GM12878 (cell line): ENCODE measurements at regions not wholly inside any gene's neighbourhood (a gene's known extent, or its start where the extent isn't known, plus 50 kb on each side); places are given as distances from the start of the nearest gene placed in this dataset.

Experiments used
- ATAC-seq: fragments of 200-7000 bp; cut with Tn5 transposase; 3 replicates; pipeline ENCODE4 v1.9.1; 2020; ENCODE audit warnings: mild to moderate bottlenecking, moderate library complexity
- BruUV-seq: library from RNA; stranded (reverse); fragments of 400-500 nt; replicated peaks from 2 replicates; lab custom pipeline; 2021; lab: Mats Ljungman, UMichigan
- CTCF ChIA-PET: fragments of 300-600 bp; sonication (Branson Sonifier 250); formaldehyde crosslinking; extraction: SDS; loops from one replicate; lab custom pipeline; 2021; ENCODE audit warnings: inconsistent platforms; lab: Yijun Ruan, JAX
- POLR2A ChIA-PET: fragments of 350-600 bp; formaldehyde crosslinking; extraction: SDS; loops from one replicate; lab custom pipeline; 2021; ENCODE audit warnings: inconsistent platforms; lab: Charles Lee
- RAD21 ChIA-PET: fragments of 300-600 bp; sonication (Branson Sonifier 250); formaldehyde crosslinking; loops from one replicate; lab custom pipeline; 2023; ENCODE audit warnings: antibody characterized with exemption; ENCODE audit not compliant: unreplicated experiment; lab: Charles Lee
- SMC1A ChIA-PET: fragments of 300-600 bp; sonication (Branson Sonifier 250); formaldehyde crosslinking; loops from one replicate; lab custom pipeline; 2023; ENCODE audit not compliant: unreplicated experiment, uncharacterized antibody; lab: Charles Lee
- DNase-seq: peaks from one replicate; pipeline ENCODE4 v3.0.0-alpha.2; 2011; ENCODE audit warnings: low read depth, low spot score
- FAIRE-seq: peaks from 3 replicates; lab custom pipeline; 2011; peaks lifted over from hg19 to GRCh38; lab: Jason Lieb, UNC
- H2AFZ ChIP-seq: 2 replicates; pipeline ENCODE4 v1.6.0; 2011; ENCODE audit warnings: low read depth, low read length, control low read depth; ENCODE audit not compliant: control insufficient read depth
- H3K27ac ChIP-seq: 2 replicates; pipeline ENCODE4 v1.5.1; 2011; ENCODE audit warnings: control low read depth; ENCODE audit not compliant: control insufficient read depth, insufficient read depth
- H3K27me3 ChIP-seq, 2 experiments: replicated peaks in 1 of 2; 2 replicates each; pipeline versions ENCODE4 v1.6.0 to v1.6.1; 2011; ENCODE audit warnings: low read length in 1 of 2; ENCODE audit not compliant: control insufficient read depth in 2 of 2, insufficient read depth in 2 of 2
- H3K36me3 ChIP-seq, 2 experiments: 2 replicates each; pipeline ENCODE4 v1.5.1; 2011; ENCODE audit warnings: low read length in 1 of 2; ENCODE audit not compliant: control insufficient read depth in 2 of 2, insufficient read depth in 2 of 2
- H3K4me1 ChIP-seq: 2 replicates; pipeline ENCODE4 v1.6.1; 2011; ENCODE audit warnings: mild to moderate bottlenecking, low read length, moderate library complexity, mixed read lengths; ENCODE audit not compliant: control insufficient read depth, insufficient read depth
- H3K4me2 ChIP-seq: 2 replicates; pipeline ENCODE4 v1.6.0; 2011; ENCODE audit warnings: control low read depth; ENCODE audit not compliant: control insufficient read depth, insufficient read depth
- H3K4me3 ChIP-seq: fragments of 200-600 bp; sonication (generic); 2 replicates; pipeline ENCODE4 v1.5.1; 2016
- H3K79me2 ChIP-seq: 2 replicates; pipeline ENCODE4 v1.6.0; 2011; ENCODE audit warnings: low read length; ENCODE audit not compliant: control insufficient read depth, insufficient read depth
- H3K9ac ChIP-seq: 2 replicates; pipeline ENCODE4 v1.8.0; 2011; ENCODE audit warnings: low read length, control low read depth, mixed read lengths; ENCODE audit not compliant: control insufficient read depth, insufficient read depth
- H3K9me3 ChIP-seq: replicated peaks from 3 replicates; pipeline ENCODE4 v1.5.1; 2011; ENCODE audit warnings: mild to moderate bottlenecking, low read length; ENCODE audit not compliant: control insufficient read depth, insufficient read depth
- H4K20me1 ChIP-seq: 2 replicates; pipeline ENCODE4 v1.6.0; 2011; ENCODE audit not compliant: control insufficient read depth, insufficient read depth
- ASH2L ChIP-seq: fragments of 300-600, 200-600 bp; sonication (generic); IDR thresholded peaks from 2 replicates; pipeline ENCODE4 v1.6.1; 2017; ENCODE audit warnings: low read depth, mild to moderate bottlenecking, borderline replicate concordance
- HDGF ChIP-seq: fragments of 450-650 bp; IDR thresholded peaks from 2 replicates; pipeline ENCODE4 v1.6.1; 2016; ENCODE audit warnings: antibody characterized with exemption
- IKZF2 ChIP-seq, 2 experiments: fragments of 450-650 bp; IDR thresholded peaks; 2 replicates each; pipeline ENCODE4 v1.6.1; 2017; ENCODE audit warnings: mild to moderate bottlenecking in 2 of 2, moderate library complexity in 2 of 2
- NFXL1 ChIP-seq: fragments of 450-650 bp; IDR thresholded peaks from 2 replicates; pipeline ENCODE4 v1.6.1; 2017; ENCODE audit warnings: antibody characterized with exemption, mild to moderate bottlenecking, borderline replicate concordance
- POLR2AphosphoS5 ChIP-seq: IDR thresholded peaks from 2 replicates; pipeline ENCODE4 v1.6.1; 2011; ENCODE audit warnings: mild to moderate bottlenecking, low read length, inconsistent platforms
- TARDBP ChIP-seq: IDR thresholded peaks from 2 replicates; pipeline ENCODE4 v1.6.1; 2016; ENCODE audit warnings: borderline replicate concordance
- TCF7 ChIP-seq: IDR thresholded peaks from 2 replicates; pipeline ENCODE4 v1.6.1; 2014; ENCODE audit warnings: antibody characterized with exemption, borderline replicate concordance
- USF1 ChIP-seq: IDR thresholded peaks from 2 replicates; pipeline ENCODE4 v1.6.1; 2011; ENCODE audit warnings: borderline replicate concordance, low read depth, mild to moderate bottlenecking, moderate library complexity, mixed read lengths, low read length; ENCODE audit not compliant: insufficient read depth; ENCODE audit errors: extremely low read length
- WGBS: methylation state at CpG from one replicate; pipeline ENCODE4 v1.1.6; 2016; ENCODE audit warnings: low lambda C conversion rate; ENCODE audit not compliant: insufficient replicate concordance, insufficient coverage; ENCODE audit errors: missing lambda C conversion rate; 5-methylcytosine and 5-hydroxymethylcytosine counted together
- in situ Hi-C: fragments of 300-500 bp; cut with MboI; formaldehyde crosslinking; loops from 9 replicates; pipeline ENCODE4 v1.14.3; 2018; ENCODE audit warnings: mixed read lengths
- intact Hi-C: fragments of 100-400 bp; cut with micrococcal nuclease; formaldehyde crosslinking; loops from one replicate; pipeline ENCODE4 v1.14.2; 2022; ENCODE audit not compliant: unreplicated experiment
- TF ChIP-seq, protein P1 (sequence below): fragments of 450-650 bp; IDR thresholded peaks from 2 replicates; pipeline ENCODE4 v1.6.1; 2017; ENCODE audit warnings: mild to moderate bottlenecking
- TF ChIP-seq, protein P2 (sequence below): fragments of 150-350 bp; IDR thresholded peaks from 2 replicates; pipeline ENCODE4 v1.6.1; 2016; ENCODE audit warnings: low read depth, low read length

DNA sequence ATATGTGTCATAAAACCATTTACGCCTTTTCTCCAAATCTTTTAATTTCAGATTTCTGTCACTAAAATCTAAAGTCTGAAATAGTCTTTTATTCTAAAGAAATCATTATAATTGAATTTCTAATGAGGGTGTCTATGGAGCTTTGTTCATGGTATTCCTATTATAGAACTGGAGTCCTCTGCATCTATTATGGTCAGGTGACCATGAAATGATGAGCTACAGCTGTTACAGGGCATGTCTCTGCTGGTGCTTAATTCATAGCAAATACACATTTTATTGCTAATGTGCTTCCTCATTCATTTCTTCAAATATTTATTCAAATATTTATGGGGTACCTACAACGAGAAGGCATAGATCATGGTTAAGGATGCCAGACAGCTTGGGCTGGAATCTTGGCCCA, 126.1 kb downstream of the NAA11 start:
- Histone ChIP-seq H3K9me3 (no peaks in the 10 kb centered on the region), H3K27ac (no peak overlapping the region), H3K9ac (no peak overlapping the region), H3K36me3 (no peaks in the 10 kb centered on the region), H3K79me2 (no peaks in the 10 kb centered on the region), H3K4me2 (no peak overlapping the region), H3K4me3 (no peak overlapping the region), H3K4me1 (no peaks in the 10 kb centered on the region), H4K20me1 (no peaks in the 10 kb centered on the region), H2AFZ (no peak overlapping the region), H3K27me3 (no peaks in the 10 kb centered on the region)
- TF ChIP-seq, protein P1, sequence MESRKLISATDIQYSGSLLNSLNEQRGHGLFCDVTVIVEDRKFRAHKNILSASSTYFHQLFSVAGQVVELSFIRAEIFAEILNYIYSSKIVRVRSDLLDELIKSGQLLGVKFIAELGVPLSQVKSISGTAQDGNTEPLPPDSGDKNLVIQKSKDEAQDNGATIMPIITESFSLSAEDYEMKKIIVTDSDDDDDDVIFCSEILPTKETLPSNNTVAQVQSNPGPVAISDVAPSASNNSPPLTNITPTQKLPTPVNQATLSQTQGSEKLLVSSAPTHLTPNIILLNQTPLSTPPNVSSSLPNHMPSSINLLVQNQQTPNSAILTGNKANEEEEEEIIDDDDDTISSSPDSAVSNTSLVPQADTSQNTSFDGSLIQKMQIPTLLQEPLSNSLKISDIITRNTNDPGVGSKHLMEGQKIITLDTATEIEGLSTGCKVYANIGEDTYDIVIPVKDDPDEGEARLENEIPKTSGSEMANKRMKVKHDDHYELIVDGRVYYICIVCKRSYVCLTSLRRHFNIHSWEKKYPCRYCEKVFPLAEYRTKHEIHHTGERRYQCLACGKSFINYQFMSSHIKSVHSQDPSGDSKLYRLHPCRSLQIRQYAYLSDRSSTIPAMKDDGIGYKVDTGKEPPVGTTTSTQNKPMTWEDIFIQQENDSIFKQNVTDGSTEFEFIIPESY: no peak
- TF ChIP-seq, protein P2, sequence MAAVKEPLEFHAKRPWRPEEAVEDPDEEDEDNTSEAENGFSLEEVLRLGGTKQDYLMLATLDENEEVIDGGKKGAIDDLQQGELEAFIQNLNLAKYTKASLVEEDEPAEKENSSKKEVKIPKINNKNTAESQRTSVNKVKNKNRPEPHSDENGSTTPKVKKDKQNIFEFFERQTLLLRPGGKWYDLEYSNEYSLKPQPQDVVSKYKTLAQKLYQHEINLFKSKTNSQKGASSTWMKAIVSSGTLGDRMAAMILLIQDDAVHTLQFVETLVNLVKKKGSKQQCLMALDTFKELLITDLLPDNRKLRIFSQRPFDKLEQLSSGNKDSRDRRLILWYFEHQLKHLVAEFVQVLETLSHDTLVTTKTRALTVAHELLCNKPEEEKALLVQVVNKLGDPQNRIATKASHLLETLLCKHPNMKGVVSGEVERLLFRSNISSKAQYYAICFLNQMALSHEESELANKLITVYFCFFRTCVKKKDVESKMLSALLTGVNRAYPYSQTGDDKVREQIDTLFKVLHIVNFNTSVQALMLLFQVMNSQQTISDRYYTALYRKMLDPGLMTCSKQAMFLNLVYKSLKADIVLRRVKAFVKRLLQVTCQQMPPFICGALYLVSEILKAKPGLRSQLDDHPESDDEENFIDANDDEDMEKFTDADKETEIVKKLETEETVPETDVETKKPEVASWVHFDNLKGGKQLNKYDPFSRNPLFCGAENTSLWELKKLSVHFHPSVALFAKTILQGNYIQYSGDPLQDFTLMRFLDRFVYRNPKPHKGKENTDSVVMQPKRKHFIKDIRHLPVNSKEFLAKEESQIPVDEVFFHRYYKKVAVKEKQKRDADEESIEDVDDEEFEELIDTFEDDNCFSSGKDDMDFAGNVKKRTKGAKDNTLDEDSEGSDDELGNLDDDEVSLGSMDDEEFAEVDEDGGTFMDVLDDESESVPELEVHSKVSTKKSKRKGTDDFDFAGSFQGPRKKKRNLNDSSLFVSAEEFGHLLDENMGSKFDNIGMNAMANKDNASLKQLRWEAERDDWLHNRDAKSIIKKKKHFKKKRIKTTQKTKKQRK: no peak
- no peak for TF ChIP-seq TCF7
- no peak for TF ChIP-seq IKZF2 (IDR thresholded peaks at IDR 0.05)
- no peak for TF ChIP-seq ASH2L
- no peak for TF ChIP-seq NFXL1
- TF ChIP-seq POLR2AphosphoS5: no peak
- no peak for TF ChIP-seq USF1
- no peak for TF ChIP-seq HDGF
- TF ChIP-seq TARDBP: no peak
- POLR2A ChIA-PET: interaction anchor here (0.5 kb wide), 1 partner anchor 47 kb away, joined by 5 read pairs; no protein-coding TSS in a partner anchor
- CTCF ChIA-PET: interaction anchor here (0.8 to 1.2 kb wide), 2 partner anchors 50 to 158 kb away, joined by 4 to 5 read pairs; no protein-coding TSS in a partner anchor
- RAD21 ChIA-PET: no interaction called here
- intact Hi-C loops (no loop called here), in situ Hi-C loops (no loop called here)
- SMC1A ChIA-PET: interaction anchor here (1.0 to 2.2 kb wide), 6 partner anchors 11 to 158 kb away, joined by 3 to 7 read pairs (median 4); no protein-coding TSS in a partner anchor
- 46% methylated on average over 2 of the region's 2 CpGs for WGBS
- ATAC-seq (no peak), DNase-seq (no peak), FAIRE-seq (no peak)
- no TSS peak for BruUV-seq
